ENCODE measurements at regions not wholly inside any gene's neighbourhood (a gene's known extent, or its start where the extent isn't known, plus 50 kb on each side); places are given as distances from the start of the nearest gene placed in this dataset.

DNA sequence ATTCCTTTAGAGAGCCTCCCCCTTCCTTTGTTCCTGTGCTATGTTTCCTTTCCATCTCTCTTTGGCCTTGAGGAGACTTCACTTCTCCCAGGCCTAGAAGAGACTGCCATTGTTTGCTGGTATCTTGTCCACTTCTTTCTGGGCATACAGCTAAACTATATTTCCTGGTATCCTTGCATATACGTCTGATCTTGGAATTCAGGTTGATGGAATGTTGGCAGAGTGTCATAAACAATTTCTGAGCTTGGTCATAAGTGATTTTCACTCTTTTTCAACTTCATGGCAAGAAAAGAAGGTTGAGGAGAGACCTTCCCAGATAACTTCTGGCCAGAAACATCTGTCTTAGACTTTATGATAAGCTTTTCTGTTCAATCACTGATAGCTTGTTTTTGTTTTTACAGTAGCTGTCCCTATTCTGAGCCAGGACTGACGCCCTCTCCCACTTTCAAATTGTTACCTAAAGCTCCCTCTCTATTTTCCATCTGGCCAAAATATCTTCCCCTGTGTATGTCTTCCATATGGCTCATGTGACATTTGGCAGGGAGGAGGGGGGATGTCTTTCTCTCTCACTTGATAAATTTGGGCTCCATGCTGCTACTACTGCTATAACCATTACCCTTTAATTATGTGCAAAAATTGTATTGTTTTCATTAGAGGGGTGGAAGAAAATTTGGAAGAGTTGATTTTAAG, 457.0 kb downstream of the ADAMTS20 start:
- TF ChIP-seq, protein P1, sequence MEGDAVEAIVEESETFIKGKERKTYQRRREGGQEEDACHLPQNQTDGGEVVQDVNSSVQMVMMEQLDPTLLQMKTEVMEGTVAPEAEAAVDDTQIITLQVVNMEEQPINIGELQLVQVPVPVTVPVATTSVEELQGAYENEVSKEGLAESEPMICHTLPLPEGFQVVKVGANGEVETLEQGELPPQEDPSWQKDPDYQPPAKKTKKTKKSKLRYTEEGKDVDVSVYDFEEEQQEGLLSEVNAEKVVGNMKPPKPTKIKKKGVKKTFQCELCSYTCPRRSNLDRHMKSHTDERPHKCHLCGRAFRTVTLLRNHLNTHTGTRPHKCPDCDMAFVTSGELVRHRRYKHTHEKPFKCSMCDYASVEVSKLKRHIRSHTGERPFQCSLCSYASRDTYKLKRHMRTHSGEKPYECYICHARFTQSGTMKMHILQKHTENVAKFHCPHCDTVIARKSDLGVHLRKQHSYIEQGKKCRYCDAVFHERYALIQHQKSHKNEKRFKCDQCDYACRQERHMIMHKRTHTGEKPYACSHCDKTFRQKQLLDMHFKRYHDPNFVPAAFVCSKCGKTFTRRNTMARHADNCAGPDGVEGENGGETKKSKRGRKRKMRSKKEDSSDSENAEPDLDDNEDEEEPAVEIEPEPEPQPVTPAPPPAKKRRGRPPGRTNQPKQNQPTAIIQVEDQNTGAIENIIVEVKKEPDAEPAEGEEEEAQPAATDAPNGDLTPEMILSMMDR (IDR thresholded peaks at IDR 0.05) = no peak
- TF ChIP-seq POLR2A (IDR thresholded peaks at IDR 0.05) = no peak
